ENCODE measurements at regions not wholly inside any gene's neighbourhood (a gene's known extent, or its start where the extent isn't known, plus 50 kb on each side); places are given as distances from the start of the nearest gene placed in this dataset.

DNA sequence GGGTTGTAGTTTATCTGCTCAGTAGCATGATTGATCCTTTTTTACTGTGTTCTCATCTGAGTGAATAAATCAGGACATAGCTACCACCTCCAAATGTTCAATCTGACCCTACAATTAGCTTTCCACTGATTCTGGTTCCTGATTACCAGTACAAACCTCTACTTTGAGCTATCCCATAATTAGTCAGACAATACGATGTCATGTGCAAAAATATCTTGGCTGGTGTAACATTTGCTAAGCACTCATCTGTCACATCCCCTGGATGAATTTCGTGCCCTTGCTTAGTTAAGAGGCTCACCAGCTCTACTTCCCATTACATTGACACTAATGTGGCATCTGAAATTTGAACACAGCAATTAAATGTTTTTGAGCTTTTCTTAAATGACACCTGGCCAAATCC is 1101.0 kb upstream of the PCDH7 start:
- Histone ChIP-seq H3F3A (ENCODE audit: insufficient read depth, low read length, poor library complexity, severe bottlenecking) (no peaks in the 10 kb centered on the region), H4K20me1 (ENCODE audit: insufficient read depth) (no peaks in the 10 kb centered on the region), H3K27ac (ENCODE audit: low read length) (no peak overlapping the region), H3K36me3 (ENCODE audit: insufficient read depth, low read length) (no peaks in the 10 kb centered on the region), H3K9me3 (ENCODE audit: low read length) (no peaks in the 10 kb centered on the region), H3K9ac (ENCODE audit: low read length) (no peak overlapping the region), H3K79me2 (replicated peaks; ENCODE audit: insufficient read depth, low read length) (no peaks in the 10 kb centered on the region), H2AFZ (ENCODE audit: low read depth, low read length) (no peak overlapping the region), H3K4me2 (ENCODE audit: low read length) (no peak overlapping the region), H3K4me3 (ENCODE audit: low read length) (no peak overlapping the region), H3K9me2 (ENCODE audit: insufficient read depth, low read length) (no peaks in the 10 kb centered on the region), H3K27me3 (ENCODE audit: insufficient read depth, low read depth, low read length) (no peaks in the 10 kb centered on the region)
- TF ChIP-seq MXI1 (conservative IDR thresholded peaks at IDR 0.05; ENCODE audit: poor library complexity, severe bottlenecking) = no peak
- TF ChIP-seq EP300 (conservative IDR thresholded peaks at IDR 0.05; ENCODE audit: poor library complexity, severe bottlenecking) = no peak
- TF ChIP-seq EZH2 (IDR thresholded peaks at IDR 0.05; ENCODE audit: borderline replicate concordance, insufficient read depth, low read length, poor library complexity, severe bottlenecking) = no peak
- TF ChIP-seq TAF1 (IDR thresholded peaks at IDR 0.05; ENCODE audit: low read depth) = no peak
- TF ChIP-seq, protein P1, sequence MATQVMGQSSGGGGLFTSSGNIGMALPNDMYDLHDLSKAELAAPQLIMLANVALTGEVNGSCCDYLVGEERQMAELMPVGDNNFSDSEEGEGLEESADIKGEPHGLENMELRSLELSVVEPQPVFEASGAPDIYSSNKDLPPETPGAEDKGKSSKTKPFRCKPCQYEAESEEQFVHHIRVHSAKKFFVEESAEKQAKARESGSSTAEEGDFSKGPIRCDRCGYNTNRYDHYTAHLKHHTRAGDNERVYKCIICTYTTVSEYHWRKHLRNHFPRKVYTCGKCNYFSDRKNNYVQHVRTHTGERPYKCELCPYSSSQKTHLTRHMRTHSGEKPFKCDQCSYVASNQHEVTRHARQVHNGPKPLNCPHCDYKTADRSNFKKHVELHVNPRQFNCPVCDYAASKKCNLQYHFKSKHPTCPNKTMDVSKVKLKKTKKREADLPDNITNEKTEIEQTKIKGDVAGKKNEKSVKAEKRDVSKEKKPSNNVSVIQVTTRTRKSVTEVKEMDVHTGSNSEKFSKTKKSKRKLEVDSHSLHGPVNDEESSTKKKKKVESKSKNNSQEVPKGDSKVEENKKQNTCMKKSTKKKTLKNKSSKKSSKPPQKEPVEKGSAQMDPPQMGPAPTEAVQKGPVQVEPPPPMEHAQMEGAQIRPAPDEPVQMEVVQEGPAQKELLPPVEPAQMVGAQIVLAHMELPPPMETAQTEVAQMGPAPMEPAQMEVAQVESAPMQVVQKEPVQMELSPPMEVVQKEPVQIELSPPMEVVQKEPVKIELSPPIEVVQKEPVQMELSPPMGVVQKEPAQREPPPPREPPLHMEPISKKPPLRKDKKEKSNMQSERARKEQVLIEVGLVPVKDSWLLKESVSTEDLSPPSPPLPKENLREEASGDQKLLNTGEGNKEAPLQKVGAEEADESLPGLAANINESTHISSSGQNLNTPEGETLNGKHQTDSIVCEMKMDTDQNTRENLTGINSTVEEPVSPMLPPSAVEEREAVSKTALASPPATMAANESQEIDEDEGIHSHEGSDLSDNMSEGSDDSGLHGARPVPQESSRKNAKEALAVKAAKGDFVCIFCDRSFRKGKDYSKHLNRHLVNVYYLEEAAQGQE (IDR thresholded peaks at IDR 0.05; ENCODE audit: borderline replicate concordance) = no peak
- TF ChIP-seq RAD21 (conservative IDR thresholded peaks at IDR 0.05) = no peak
- TF ChIP-seq, protein P2, sequence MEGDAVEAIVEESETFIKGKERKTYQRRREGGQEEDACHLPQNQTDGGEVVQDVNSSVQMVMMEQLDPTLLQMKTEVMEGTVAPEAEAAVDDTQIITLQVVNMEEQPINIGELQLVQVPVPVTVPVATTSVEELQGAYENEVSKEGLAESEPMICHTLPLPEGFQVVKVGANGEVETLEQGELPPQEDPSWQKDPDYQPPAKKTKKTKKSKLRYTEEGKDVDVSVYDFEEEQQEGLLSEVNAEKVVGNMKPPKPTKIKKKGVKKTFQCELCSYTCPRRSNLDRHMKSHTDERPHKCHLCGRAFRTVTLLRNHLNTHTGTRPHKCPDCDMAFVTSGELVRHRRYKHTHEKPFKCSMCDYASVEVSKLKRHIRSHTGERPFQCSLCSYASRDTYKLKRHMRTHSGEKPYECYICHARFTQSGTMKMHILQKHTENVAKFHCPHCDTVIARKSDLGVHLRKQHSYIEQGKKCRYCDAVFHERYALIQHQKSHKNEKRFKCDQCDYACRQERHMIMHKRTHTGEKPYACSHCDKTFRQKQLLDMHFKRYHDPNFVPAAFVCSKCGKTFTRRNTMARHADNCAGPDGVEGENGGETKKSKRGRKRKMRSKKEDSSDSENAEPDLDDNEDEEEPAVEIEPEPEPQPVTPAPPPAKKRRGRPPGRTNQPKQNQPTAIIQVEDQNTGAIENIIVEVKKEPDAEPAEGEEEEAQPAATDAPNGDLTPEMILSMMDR (IDR thresholded peaks at IDR 0.05; ENCODE audit: poor library complexity, severe bottlenecking) = no peak
- no peak for TF ChIP-seq POLR2AphosphoS5 (IDR thresholded peaks at IDR 0.05)

DNA sequence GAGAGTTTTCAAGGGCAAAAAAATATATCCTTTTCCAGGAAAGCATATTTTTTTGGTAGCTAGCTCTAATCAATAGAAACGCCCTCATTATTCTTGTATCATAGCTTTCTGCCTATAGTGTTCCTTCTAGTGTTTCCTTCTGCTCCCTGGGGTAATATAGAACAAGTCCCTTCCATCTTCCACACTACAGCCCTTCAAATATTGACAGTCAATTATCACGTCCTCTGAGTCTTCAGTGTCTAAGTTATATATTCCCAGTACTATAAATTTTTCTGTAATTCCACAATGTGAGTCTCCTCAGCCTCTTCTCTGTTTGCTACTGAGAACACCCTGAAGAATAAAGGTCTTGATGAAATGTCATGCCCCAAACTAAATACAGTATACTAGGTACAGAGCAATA is 1088.0 kb upstream of the PCDH7 start:
- Histone ChIP-seq H4K20me1 (ENCODE audit: insufficient read depth) (no peaks in the 10 kb centered on the region), H3K27me3 (ENCODE audit: insufficient read depth, low read depth, low read length) (no peaks in the 10 kb centered on the region), H3K27ac (ENCODE audit: low read length) (peak overlapping the region; percentile 24), H3F3A (ENCODE audit: insufficient read depth, low read length, poor library complexity, severe bottlenecking) (no peaks in the 10 kb centered on the region), H3K9ac (ENCODE audit: low read length) (no peak overlapping the region), H2AFZ (ENCODE audit: low read depth, low read length) (no peak overlapping the region), H3K36me3 (ENCODE audit: insufficient read depth, low read length) (no peaks in the 10 kb centered on the region), H3K4me2 (ENCODE audit: low read length) (no peak overlapping the region), H3K9me2 (ENCODE audit: insufficient read depth, low read length) (no peaks in the 10 kb centered on the region), H3K79me2 (replicated peaks; ENCODE audit: insufficient read depth, low read length) (no peaks in the 10 kb centered on the region), H3K4me3 (ENCODE audit: low read length) (no peak overlapping the region), H3K9me3 (ENCODE audit: low read length) (no peaks in the 10 kb centered on the region)
- TF ChIP-seq RAD21 (conservative IDR thresholded peaks at IDR 0.05) = no peak
- no peak for TF ChIP-seq EZH2 (IDR thresholded peaks at IDR 0.05; ENCODE audit: borderline replicate concordance, insufficient read depth, low read length, poor library complexity, severe bottlenecking)
- peak; percentile 59 for TF ChIP-seq POLR2AphosphoS5 (IDR thresholded peaks at IDR 0.05)
- TF ChIP-seq TAF1 (IDR thresholded peaks at IDR 0.05; ENCODE audit: low read depth) = no peak
- no peak for TF ChIP-seq MXI1 (conservative IDR thresholded peaks at IDR 0.05; ENCODE audit: poor library complexity, severe bottlenecking)
- TF ChIP-seq, protein P1 (IDR thresholded peaks at IDR 0.05; ENCODE audit: borderline replicate concordance) = peak; percentile 23
- TF ChIP-seq, protein P2 (IDR thresholded peaks at IDR 0.05; ENCODE audit: poor library complexity, severe bottlenecking) = no peak
- peak; percentile 76 for TF ChIP-seq EP300 (conservative IDR thresholded peaks at IDR 0.05; ENCODE audit: poor library complexity, severe bottlenecking)
- TF ChIP-seq SMC3 (conservative IDR thresholded peaks at IDR 0.05; ENCODE audit: poor library complexity) = no peak

All from neural cell (in vitro differentiated cells).